Gastrocnemius medialis (tissue), 4 donors: ENCODE measurements at regions not wholly inside any gene's neighbourhood (a gene's known extent, or its start where the extent isn't known, plus 50 kb on each side); places are given as distances from the start of the nearest gene placed in this dataset.

Experiments used
- POLR2A ChIP-seq, 2 donors: fragments of 450-650 bp; IDR thresholded peaks; one replicate each; pipeline ENCODE4 v1.6.1; 2017; ENCODE audit warnings: antibody characterized with exemption in 2 of 2, mild to moderate bottlenecking in 2 of 2, moderate library complexity in 2 of 2
- TF ChIP-seq, protein P1 (sequence below), 5 experiments: fragments of 450-650 bp in 3 of 5; fragments of 200-600 bp in 2 of 5; sonication (generic) in 2 of 5; IDR thresholded peaks in 4 of 5; conservative IDR thresholded peaks in 1 of 5; 1 replicate in 4 of 5; 2 replicates in 1 of 5; pipeline ENCODE4 v1.5.1; 2016 to 2019; ENCODE audit warnings: antibody characterized with exemption in 5 of 5, mild to moderate bottlenecking in 3 of 5, moderate library complexity in 3 of 5

DNA sequence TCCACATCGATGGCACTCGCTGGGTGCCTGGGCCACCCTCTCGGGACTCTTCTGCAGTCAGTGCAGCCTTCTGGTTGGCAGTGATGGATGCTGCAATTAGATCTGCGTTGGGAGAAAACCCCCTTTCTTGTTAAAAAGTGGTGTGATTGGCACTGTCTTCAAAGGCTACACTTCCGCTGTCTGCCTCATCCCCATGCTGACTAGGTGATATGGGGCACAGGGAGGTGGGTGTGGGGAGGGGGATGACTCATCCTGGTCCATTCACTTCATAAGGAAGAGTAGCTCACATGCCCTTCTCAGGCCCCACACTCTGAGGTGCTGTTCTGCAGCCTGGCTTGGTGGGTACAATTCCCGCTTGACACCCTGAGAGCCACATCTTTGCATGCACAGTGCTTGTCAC lies 77.4 kb downstream of the THNSL2 start:
- TF ChIP-seq, protein P1, sequence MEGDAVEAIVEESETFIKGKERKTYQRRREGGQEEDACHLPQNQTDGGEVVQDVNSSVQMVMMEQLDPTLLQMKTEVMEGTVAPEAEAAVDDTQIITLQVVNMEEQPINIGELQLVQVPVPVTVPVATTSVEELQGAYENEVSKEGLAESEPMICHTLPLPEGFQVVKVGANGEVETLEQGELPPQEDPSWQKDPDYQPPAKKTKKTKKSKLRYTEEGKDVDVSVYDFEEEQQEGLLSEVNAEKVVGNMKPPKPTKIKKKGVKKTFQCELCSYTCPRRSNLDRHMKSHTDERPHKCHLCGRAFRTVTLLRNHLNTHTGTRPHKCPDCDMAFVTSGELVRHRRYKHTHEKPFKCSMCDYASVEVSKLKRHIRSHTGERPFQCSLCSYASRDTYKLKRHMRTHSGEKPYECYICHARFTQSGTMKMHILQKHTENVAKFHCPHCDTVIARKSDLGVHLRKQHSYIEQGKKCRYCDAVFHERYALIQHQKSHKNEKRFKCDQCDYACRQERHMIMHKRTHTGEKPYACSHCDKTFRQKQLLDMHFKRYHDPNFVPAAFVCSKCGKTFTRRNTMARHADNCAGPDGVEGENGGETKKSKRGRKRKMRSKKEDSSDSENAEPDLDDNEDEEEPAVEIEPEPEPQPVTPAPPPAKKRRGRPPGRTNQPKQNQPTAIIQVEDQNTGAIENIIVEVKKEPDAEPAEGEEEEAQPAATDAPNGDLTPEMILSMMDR (IDR thresholded peaks at IDR 0.05 in 4 of 5, conservative IDR thresholded peaks at IDR 0.05 in 1 of 5), result no peak
- TF ChIP-seq POLR2A (IDR thresholded peaks at IDR 0.05), result no peak
